Vagina (tissue), 2 donors: ENCODE measurements at regions not wholly inside any gene's neighbourhood (a gene's known extent, or its start where the extent isn't known, plus 50 kb on each side); places are given as distances from the start of the nearest gene placed in this dataset.
"Not testable (repeated sequence)": the region's sequence is repeated elsewhere in the genome, so short reads cannot be mapped to it uniquely, and the experiment has no call there.

Experiments used
- POLR2AphosphoS5 ChIP-seq, 2 donors: sonication (generic); formaldehyde crosslinking; IDR thresholded peaks; one replicate each; pipeline ENCODE4 v1.9.0; 2017; ENCODE audit warnings: antibody characterized with exemption in 2 of 2, mild to moderate bottlenecking in 2 of 2, low read depth in 1 of 2; ENCODE audit not compliant: insufficient read depth in 1 of 2
- TF ChIP-seq, protein P1 (sequence below), 3 experiments: fragments of 450-650 bp in 2 of 3; fragments of 200-600 bp in 1 of 3; sonication (generic) in 1 of 3; IDR thresholded peaks; one replicate each; pipeline ENCODE4 v1.5.1; 2017 to 2019; ENCODE audit warnings: antibody characterized with exemption in 3 of 3, mild to moderate bottlenecking in 2 of 3, moderate library complexity in 2 of 3

DNA sequence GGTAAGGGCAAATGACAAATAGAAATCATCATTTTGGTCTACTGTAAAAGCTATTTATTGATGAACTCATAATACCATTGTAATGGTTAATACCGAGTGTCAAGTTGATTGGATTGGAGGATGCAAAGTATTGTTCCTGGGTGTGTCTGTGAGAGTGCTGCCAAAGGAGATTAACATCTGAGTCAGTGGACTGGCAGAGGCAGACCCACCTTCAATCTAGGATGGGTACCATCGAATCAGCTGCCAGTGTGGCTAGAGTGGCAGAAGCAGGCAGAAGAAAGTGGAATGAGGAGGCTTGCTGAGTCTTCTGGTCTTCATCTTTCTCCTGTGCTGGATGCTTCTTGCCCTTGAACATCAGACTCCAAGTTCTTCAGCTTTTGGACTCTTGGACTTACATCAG lies 2092.2 kb upstream of the RAG2 start:
- TF ChIP-seq, protein P1, sequence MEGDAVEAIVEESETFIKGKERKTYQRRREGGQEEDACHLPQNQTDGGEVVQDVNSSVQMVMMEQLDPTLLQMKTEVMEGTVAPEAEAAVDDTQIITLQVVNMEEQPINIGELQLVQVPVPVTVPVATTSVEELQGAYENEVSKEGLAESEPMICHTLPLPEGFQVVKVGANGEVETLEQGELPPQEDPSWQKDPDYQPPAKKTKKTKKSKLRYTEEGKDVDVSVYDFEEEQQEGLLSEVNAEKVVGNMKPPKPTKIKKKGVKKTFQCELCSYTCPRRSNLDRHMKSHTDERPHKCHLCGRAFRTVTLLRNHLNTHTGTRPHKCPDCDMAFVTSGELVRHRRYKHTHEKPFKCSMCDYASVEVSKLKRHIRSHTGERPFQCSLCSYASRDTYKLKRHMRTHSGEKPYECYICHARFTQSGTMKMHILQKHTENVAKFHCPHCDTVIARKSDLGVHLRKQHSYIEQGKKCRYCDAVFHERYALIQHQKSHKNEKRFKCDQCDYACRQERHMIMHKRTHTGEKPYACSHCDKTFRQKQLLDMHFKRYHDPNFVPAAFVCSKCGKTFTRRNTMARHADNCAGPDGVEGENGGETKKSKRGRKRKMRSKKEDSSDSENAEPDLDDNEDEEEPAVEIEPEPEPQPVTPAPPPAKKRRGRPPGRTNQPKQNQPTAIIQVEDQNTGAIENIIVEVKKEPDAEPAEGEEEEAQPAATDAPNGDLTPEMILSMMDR (IDR thresholded peaks at IDR 0.05) = not testable (repeated sequence)
- TF ChIP-seq POLR2AphosphoS5 (IDR thresholded peaks at IDR 0.05; ENCODE audit: insufficient read depth in 1 of 2, low read depth in 1 of 2) = not testable (repeated sequence)
